ELR (cell line): ENCODE measurements at regions not wholly inside any gene's neighbourhood (a gene's known extent, or its start where the extent isn't known, plus 50 kb on each side); places are given as distances from the start of the nearest gene placed in this dataset.

ENCODE experiments used
- DNase-seq: peaks from one replicate; pipeline ENCODE4 v3.0.0-alpha.2; 2015; ENCODE audit warnings: low read depth

GRCh38 chr9:115367321-115367720 is 249.4 kb upstream of the TNC start:
- DNase-seq: no peak

DNA sequence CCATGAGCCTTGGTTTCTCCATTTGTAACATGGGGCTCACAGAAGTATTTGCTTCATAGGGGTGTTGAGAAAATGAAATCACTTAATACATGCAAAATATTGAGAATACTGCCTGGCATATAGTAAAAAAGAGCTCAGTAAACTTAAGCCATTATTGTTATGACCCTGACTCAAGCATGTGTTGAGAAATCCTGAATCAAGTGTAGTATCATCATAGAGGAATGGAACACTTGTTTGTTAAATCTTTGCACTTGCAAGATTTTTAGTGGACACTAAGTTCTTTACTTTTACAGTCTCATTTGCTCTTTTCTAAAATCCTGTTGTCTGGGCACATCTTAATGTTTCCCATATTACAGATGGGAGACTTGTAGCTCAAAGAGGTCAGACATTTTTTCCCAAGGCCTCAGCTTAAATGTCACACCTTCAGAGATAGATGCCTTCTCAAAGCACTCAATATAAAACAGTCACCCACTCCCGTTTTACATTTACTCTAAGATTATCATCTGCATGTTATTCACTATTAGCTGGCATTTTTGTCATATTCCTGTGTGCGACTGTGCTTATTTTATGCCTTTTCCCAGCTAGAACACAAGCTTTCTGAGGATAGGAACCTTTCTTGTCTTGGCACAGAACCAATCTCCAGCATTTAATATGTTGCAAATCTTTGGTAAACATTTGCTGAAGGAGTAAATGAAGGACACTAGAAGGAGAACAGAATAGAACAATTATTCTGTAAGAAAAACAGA is 250.0 kb upstream of the TNC start:
- DNase-seq: peak; percentile 42

DNA sequence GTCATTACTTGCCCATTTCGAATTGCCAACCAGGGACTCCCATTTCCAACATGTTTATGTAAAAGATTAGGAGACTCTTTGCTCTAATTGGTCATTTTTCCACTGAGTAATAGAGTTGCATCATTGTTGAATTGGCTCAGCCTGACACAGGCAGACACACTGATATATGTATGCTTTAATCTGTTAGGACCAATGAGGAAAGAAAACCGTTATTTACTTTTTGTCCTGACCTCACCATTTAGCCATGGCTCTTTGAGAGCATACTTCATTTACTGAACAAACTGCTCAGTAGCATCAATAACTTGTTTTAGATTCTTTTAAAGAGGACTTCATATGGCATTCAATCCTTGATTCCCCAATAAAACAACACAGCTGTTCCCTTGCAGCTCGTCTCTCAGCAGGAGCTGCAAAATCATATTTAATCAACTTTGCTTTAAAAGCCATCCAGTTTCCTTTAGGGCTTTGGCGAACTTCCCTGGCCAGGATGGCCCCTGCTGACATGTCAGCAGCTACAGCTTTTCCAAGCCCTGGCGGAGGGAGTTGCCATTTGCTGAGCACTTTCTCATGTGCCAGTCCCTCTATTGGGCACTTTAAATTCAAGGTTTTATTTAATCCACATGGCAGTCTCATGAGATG is 251.5 kb upstream of the TNC start:
- DNase-seq: peak; percentile 39

- DNase-seq: peak; percentile 98
These were observed 255.2 kb upstream of the TNC start for GRCh38 chr9:115373000-115373709.

DNA sequence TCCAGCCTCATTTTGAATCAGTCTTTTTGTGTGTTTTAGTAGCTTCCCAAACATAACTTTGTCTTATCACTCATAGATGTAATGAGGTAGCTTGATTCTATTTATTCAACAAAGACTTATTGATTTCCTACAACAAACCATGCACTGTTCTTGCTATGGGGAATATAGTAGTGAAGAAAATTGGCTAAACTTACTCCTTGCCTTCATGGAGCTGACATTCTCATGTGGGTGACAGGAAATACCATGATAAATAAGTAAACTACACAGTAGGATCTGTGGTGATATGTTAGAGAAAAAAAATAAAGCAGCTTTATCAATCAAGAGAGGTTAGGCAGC is 255.7 kb upstream of the TNC start:
- no peak for DNase-seq

GRCh38 chr9:115374724-115375268 is 256.8 kb upstream of the TNC start:
- DNase-seq: no peak

GRCh38 chr9:115378241-115378640 is 260.3 kb upstream of the TNC start:
- no peak for DNase-seq

DNA sequence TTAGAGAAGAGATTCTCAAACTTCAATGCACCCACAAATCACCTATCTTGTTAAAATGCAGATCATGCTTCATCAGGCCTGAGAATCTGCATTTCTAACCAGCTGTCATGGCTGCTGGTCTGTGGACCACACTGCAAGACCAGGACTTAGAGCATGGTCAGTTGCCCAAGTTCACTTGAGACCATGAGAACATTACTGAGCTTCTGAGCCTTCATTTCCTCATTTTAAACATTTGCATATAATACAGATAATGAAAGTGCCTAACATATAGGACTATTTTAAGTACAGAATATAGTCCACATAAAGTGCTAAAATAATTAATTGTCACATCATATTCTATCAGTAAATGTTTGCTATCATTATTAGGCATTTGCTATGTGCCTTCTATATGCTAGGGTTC is 260.8 kb upstream of the TNC start:
- no peak for DNase-seq

DNA sequence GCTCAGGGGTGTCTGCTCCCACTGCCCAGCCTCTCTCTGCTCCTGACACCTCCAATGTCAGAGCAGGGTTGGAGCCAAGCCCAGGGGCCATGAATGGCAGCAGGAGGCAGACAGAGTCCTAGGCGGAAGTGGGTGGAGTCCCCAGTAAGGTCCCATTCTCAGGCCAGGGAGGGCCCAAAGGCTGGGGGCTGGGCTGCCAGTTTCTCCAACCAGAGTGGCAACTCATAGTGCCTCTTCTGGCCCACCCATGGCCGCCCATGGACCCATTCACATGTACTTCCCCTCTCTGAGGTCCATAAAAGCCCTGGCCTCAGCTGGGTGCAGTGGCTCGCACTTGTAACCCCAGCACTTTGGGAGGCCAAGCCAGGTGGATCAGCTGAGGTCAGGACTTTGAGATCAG is 261.8 kb upstream of the TNC start:
- no peak for DNase-seq

- no peak for DNase-seq
These were observed 264.9 kb upstream of the TNC start for GRCh38 chr9:115382865-115383264.

DNA sequence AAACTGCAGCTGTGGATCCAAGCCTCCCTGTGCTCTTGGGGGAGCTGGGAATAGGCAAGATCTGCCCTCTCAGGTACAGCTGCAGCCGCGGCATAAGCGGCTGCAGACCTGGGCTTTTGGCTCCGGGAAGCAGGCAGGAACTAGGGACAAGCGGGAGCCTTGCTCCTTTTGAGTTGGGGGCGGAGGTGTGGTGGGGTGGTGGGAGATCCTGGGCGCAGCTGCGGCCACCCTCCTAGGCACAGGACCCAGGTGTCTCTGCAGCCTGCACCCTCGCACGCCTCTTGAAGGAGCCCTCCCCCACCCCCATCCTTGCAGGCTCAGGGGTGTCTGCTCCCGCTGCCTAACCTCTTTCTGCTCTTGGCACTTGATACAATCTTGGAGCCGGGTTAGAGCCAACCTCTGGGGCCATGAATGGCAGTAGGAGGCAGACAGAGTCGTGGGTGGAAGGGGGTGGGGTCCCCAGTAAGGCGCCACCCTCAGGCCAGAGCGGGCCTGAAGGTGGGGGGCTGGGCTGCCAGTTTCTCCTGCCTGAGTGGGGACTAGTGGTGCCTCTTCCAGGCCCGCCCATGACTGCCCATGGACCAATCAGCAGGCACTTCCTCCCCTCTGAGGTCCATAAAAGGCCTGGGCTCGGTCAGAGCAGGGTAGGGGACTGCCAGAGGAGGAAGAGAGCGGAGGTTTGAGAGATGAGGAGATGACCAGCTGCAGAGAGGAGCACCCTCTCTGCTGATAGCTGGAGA is 267.6 kb upstream of the TNC start:
- no peak for DNase-seq

DNA sequence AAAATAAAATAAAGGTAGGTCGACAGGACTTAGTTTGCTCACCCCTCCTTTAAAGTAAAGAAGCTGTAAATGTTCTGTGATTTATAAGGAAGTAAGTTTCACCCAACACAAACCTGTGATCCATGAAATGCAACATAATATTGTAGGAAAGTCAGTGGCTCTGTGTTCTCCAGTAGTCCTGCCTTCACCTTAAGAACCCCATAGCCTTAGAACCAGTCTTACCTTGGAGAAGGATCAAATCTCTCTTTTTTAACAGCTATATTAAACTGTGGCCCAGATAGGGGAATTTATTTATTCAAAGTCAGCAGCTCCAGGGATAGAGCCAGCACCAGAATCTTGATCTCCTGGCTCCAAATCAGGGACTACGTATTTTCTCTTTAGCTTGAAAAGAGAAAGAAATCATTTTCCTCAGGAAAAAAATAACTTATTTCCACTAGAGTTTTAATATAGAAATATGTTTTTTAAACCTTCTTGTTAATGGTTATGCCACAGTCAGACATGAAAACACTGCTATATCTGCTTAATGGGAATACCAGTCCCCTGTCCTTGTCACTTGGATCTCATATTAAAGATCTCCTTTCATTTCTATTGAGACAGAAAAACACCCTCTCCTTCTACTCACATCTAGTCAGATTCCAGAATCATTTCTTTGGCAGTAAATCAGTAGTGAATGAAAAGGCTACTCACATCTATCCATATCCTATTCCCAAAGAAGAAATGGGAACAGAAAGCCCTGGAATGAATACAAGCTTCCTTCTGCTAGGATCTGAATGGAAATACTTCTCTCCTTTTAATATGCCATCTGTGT is 269.2 kb upstream of the TNC start:
- DNase-seq: no peak

GRCh38 chr9:115391168-115391825 is 273.3 kb upstream of the TNC start:
- no peak for DNase-seq

- peak; percentile 62 for DNase-seq
These were observed 276.2 kb upstream of the TNC start for GRCh38 chr9:115393976-115394775.

GRCh38 chr9:115395511-115396021 is 277.6 kb upstream of the TNC start:
- peak; percentile 37 for DNase-seq

GRCh38 chr9:115396071-115396529 is 278.1 kb upstream of the TNC start:
- peak; percentile 42 for DNase-seq

DNA sequence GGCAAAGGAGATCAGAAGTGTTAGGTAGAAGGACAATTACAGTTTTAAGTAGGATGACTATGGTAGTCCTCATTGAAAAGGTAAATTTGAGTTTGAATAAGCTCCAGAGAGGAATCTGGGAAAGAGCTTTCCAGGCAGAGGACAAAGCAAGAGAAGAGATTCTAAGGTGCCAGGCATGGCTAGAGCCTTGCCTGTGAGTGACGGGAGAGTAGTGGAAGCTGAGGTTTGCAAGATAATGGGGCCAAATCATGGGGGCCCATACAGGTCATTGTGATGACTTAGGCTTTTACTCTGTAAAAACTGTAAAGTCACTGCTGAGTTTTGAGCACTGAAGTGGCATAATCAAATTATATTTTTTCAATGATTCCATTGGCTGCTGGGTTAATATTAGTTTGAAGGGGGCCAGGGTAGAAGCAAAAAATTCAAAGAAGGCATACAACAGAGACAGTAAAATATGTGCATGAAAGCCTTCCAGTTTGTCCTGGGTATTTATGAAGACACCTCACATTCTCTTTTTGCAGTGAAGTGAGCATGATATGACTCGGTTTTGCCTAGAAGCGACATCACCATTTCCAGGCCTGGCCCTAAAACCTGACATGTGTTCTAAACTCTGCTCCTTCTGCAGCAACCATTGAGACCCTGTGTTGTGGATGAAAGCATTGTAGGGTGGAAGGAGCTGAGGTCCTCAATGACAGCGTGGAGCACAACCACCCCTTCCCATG is 279.8 kb upstream of the TNC start:
- no peak for DNase-seq

GRCh38 chr9:115398313-115398650 is 280.3 kb upstream of the TNC start:
- no peak for DNase-seq

DNA sequence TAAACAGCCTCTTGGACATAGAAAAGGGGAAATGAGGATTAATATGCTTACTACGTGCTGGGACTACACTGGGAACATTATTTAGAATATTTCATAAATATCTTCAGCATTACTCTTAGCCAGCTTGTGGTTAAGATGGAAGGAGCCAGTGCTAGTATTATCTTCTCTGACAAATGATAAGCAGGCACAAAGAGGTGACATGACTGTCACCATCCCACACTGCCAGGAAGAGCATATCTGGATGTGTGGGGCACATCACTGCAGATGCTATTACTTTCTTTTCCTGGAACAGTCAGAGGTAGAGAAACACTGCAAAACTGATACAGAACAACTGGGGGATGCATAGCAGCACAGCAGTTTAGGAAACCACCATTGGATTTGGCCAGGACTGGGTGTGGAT is 281.0 kb upstream of the TNC start:
- no peak for DNase-seq
